Sigmoid colon (tissue), 4 donors: ENCODE measurements at regions not wholly inside any gene's neighbourhood (a gene's known extent, or its start where the extent isn't known, plus 50 kb on each side); places are given as distances from the start of the nearest gene placed in this dataset.

Experiments
- CTCF ChIP-seq, 4 experiments: fragments of 450-650 bp in 3 of 4; fragments of 200-600 bp in 1 of 4; IDR thresholded peaks; one replicate each; pipeline ENCODE4 v1.5.1; 2016 to 2019; ENCODE audit warnings: antibody characterized with exemption in 4 of 4, mild to moderate bottlenecking in 3 of 4, moderate library complexity in 2 of 4
- POLR2AphosphoS5 ChIP-seq, 4 donors: sonication (generic); formaldehyde crosslinking; IDR thresholded peaks; one replicate each; pipeline ENCODE4 v1.6.1; 2017; ENCODE audit warnings: antibody characterized with exemption in 4 of 4

GRCh38 chr10:117754770-117755658 is 212.5 kb downstream of the EMX2 start:
- TF ChIP-seq CTCF (IDR thresholded peaks at IDR 0.05) (no peak), POLR2AphosphoS5 (IDR thresholded peaks at IDR 0.05) (no peak)
